ENCODE measurements at regions not wholly inside any gene's neighbourhood (a gene's known extent, or its start where the extent isn't known, plus 50 kb on each side); places are given as distances from the start of the nearest gene placed in this dataset.

DNA sequence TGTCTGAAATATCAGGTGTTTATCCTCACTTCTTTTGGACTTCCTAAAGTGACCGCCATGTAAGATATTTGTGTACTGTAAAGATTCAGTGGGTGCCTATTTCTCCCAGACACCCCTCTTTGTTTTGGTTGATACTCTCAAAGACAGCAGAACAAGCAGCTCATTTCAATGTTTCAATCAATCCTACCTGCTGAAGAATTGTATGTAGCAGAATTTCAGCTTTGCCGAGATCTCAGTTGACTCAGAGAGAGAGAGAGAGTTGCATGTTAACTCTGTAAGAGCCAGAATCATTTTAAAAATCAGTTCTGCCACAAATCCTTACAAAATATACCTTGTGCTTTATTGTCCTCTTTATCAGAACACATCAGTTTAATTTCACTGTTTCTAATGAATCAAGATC, 987.3 kb downstream of the ADGRL2 start:
- DNase-seq (ENCODE audit: low spot score): no peak
- in situ Hi-C loops (cut with MboI; ENCODE audit: low pct_unique_long_range_greater_than_20kb, low sequenced_read_pairs, unreplicated experiment): no loop called here
- TF ChIP-seq, protein P1, sequence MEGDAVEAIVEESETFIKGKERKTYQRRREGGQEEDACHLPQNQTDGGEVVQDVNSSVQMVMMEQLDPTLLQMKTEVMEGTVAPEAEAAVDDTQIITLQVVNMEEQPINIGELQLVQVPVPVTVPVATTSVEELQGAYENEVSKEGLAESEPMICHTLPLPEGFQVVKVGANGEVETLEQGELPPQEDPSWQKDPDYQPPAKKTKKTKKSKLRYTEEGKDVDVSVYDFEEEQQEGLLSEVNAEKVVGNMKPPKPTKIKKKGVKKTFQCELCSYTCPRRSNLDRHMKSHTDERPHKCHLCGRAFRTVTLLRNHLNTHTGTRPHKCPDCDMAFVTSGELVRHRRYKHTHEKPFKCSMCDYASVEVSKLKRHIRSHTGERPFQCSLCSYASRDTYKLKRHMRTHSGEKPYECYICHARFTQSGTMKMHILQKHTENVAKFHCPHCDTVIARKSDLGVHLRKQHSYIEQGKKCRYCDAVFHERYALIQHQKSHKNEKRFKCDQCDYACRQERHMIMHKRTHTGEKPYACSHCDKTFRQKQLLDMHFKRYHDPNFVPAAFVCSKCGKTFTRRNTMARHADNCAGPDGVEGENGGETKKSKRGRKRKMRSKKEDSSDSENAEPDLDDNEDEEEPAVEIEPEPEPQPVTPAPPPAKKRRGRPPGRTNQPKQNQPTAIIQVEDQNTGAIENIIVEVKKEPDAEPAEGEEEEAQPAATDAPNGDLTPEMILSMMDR (IDR thresholded peaks at IDR 0.05; ENCODE audit: extremely low read depth, insufficient read depth, missing control alignments): no peak

DNA sequence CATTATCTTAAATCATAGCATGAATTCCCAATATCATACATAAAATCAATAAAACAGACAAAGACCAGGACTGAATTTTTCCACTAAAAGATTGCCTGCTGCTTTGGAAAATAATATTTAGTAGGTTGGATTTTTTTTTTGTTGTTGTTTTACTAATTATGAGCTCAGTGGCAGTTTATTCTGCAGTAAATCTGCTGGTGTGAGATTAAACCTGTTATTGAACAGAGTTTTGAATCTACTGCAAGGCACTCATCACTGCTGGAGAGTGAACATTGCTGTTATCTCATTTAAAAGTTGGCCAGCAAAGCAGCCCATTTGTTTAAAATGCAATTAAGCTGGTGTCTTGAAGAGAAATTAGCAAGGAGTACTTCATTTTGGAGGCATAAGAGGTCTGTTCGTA, 986.1 kb downstream of the ADGRL2 start:
- in situ Hi-C loops (cut with MboI; ENCODE audit: low pct_unique_long_range_greater_than_20kb, low sequenced_read_pairs, unreplicated experiment): no loop called here

GRCh38 chr1:82785268-82785790, 984.6 kb downstream of the ADGRL2 start:
- no peak for DNase-seq (ENCODE audit: low spot score)
- TF ChIP-seq, protein P1 (IDR thresholded peaks at IDR 0.05; ENCODE audit: extremely low read depth, insufficient read depth, missing control alignments): no peak
- in situ Hi-C loops (cut with MboI; ENCODE audit: low pct_unique_long_range_greater_than_20kb, low sequenced_read_pairs, unreplicated experiment): no loop called here

More for the DNA sequence above, 986.1 kb downstream of the ADGRL2 start:
- DNase-seq (ENCODE audit: low spot score): no peak
- TF ChIP-seq, protein P1 (IDR thresholded peaks at IDR 0.05; ENCODE audit: extremely low read depth, insufficient read depth, missing control alignments): no peak

DNA sequence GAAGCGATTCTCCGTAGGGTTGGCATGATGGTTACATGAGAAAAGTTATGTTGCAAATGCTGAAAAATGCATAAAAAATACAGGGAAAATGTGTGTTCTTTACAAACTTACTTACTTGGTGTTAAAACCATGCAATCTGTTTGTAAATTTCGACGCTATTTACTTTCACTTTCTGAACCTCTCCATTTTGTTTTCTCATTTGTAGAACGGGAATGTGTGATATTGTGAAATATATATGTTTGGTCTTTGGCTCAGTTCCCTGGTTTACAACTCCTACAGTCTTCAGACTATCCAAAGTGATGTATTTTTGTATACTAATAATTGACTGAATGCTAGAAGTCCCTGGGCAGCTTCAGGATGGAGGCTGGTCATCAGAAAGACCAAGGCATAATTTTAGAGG, 982.3 kb downstream of the ADGRL2 start:
- DNase-seq (ENCODE audit: low spot score): no peak
- TF ChIP-seq, protein P1 (IDR thresholded peaks at IDR 0.05; ENCODE audit: extremely low read depth, insufficient read depth, missing control alignments): no peak
- in situ Hi-C loops (cut with MboI; ENCODE audit: low pct_unique_long_range_greater_than_20kb, low sequenced_read_pairs, unreplicated experiment): no loop called here

GRCh38 chr1:82782599-82782998, 981.9 kb downstream of the ADGRL2 start:
- in situ Hi-C loops (cut with MboI; ENCODE audit: low pct_unique_long_range_greater_than_20kb, low sequenced_read_pairs, unreplicated experiment): no loop called here
- TF ChIP-seq, protein P1 (IDR thresholded peaks at IDR 0.05; ENCODE audit: extremely low read depth, insufficient read depth, missing control alignments): no peak
- DNase-seq (ENCODE audit: low spot score): no peak

- DNase-seq (ENCODE audit: low spot score): no peak
Measured at GRCh38 chr1:82778612-82779011, 977.9 kb downstream of the ADGRL2 start.

More at GRCh38 chr1:82778612-82779011, 977.9 kb downstream of the ADGRL2 start:
- in situ Hi-C loops (cut with MboI; ENCODE audit: low pct_unique_long_range_greater_than_20kb, low sequenced_read_pairs, unreplicated experiment): no loop called here
- TF ChIP-seq, protein P1 (IDR thresholded peaks at IDR 0.05; ENCODE audit: extremely low read depth, insufficient read depth, missing control alignments): peak; percentile 7

All from GM13977 (cell line).